ENCODE measurements at regions not wholly inside any gene's neighbourhood (a gene's known extent, or its start where the extent isn't known, plus 50 kb on each side); places are given as distances from the start of the nearest gene placed in this dataset.
"Not testable (repeated sequence)": the region's sequence is repeated elsewhere in the genome, so short reads cannot be mapped to it uniquely, and the experiment has no call there.

GRCh38 chr4:171484681-171485080 lies 328.5 kb upstream of the GALNTL6 start:
- intact Hi-C loops (cut with micrococcal nuclease), result no loop called here
- no peak overlapping the region for H2AFZ ChIP-seq (ENCODE audit: insufficient read depth, low read depth, low read length, poor library complexity, severe bottlenecking)
- CTCF ChIA-PET, result no interaction called here

GRCh38 chr4:171478181-171478580 lies 335.0 kb upstream of the GALNTL6 start:
- H3K79me2 ChIP-seq (ENCODE audit: control insufficient read depth, insufficient read depth, low read length), result no peaks in the 10 kb centered on the region
- no peak overlapping the region for H3K4me3 ChIP-seq (ENCODE audit: control extremely low read depth in 1 of 5, extremely low read depth in 1 of 5, insufficient read depth in 1 of 5, low read depth in 2 of 5, low read length in 4 of 5)
- CTCF ChIA-PET, result no interaction called here
- Mint-ChIP-seq H3K4me3 (no peak overlapping the region), H3K4me1 (no peaks in the 10 kb centered on the region), H3K9me3 (ENCODE audit: insufficient read depth) (no peaks in the 10 kb centered on the region), H3K27me3 (no peaks in the 10 kb centered on the region), H3K27ac (no peak overlapping the region)
- H2AFZ ChIP-seq (ENCODE audit: insufficient read depth, low read depth, low read length, poor library complexity, severe bottlenecking), result no peak overlapping the region
- no peak overlapping the region for H3K4me2 ChIP-seq (replicated peaks; ENCODE audit: low read depth, low read length, poor library complexity, severe bottlenecking)
- WGBS (ENCODE audit: insufficient coverage), result no CpG with 5 or more reads among the region's 1 CpG
- H3K9me3 ChIP-seq (ENCODE audit: control extremely low read depth in 1 of 3, control insufficient read depth in 2 of 3, insufficient read depth in 1 of 3, low read length in 2 of 3), result no peaks in the 10 kb centered on the region
- no peaks in the 10 kb centered on the region for H3K36me3 ChIP-seq (replicated peaks in 1 of 2; ENCODE audit: control extremely low read depth in 1 of 2, control insufficient read depth in 1 of 2, extremely low read depth in 1 of 2, insufficient read depth in 2 of 2, low read length in 1 of 2)
- TF ChIP-seq EZH2 (IDR thresholded peaks at IDR 0.05; ENCODE audit: borderline replicate concordance, insufficient read depth, low read depth, low read length, poor library complexity, severe bottlenecking) (no peak), CTCF (IDR thresholded peaks at IDR 0.05) (no peak)
- H3K27me3 ChIP-seq (replicated peaks in 1 of 4; ENCODE audit: control extremely low read depth in 1 of 4, control insufficient read depth in 3 of 4, insufficient read depth in 4 of 4, low read length in 3 of 4), result no peaks in the 10 kb centered on the region
- H3K9ac ChIP-seq (ENCODE audit: low read length), result no peak overlapping the region
- no peak overlapping the region for H3K27ac ChIP-seq (ENCODE audit: low read length in 2 of 2)
- intact Hi-C loops (cut with micrococcal nuclease), result no loop called here
- H4K20me1 ChIP-seq (ENCODE audit: control insufficient read depth, insufficient read depth, low read length, poor library complexity, severe bottlenecking), result no peaks in the 10 kb centered on the region
- H3K4me1 ChIP-seq (ENCODE audit: control insufficient read depth in 2 of 2, insufficient read depth in 2 of 2, low read length in 2 of 2), result no peaks in the 10 kb centered on the region
- ATAC-seq (ENCODE audit: low read depth) (no peak), DNase-seq (no peak)
- POLR2A ChIA-PET, result no interaction called here

More at GRCh38 chr4:171484681-171485080, 328.5 kb upstream of the GALNTL6 start:
- no peak for DNase-seq
- H3K4me3 Mint-ChIP-seq, result no peak overlapping the region
- Histone ChIP-seq H3K36me3 (replicated peaks in 1 of 2; ENCODE audit: control extremely low read depth in 1 of 2, control insufficient read depth in 1 of 2, extremely low read depth in 1 of 2, insufficient read depth in 2 of 2, low read length in 1 of 2) (no peaks in the 10 kb centered on the region), H3K9ac (ENCODE audit: low read length) (no peak overlapping the region), H3K79me2 (ENCODE audit: control insufficient read depth, insufficient read depth, low read length) (no peaks in the 10 kb centered on the region), H3K9me3 (ENCODE audit: control extremely low read depth in 1 of 3, control insufficient read depth in 2 of 3, insufficient read depth in 1 of 3, low read length in 2 of 3) (no peaks in the 10 kb centered on the region), H3K4me2 (replicated peaks; ENCODE audit: low read depth, low read length, poor library complexity, severe bottlenecking) (no peak overlapping the region), H3K4me3 (ENCODE audit: control extremely low read depth in 1 of 5, extremely low read depth in 1 of 5, insufficient read depth in 1 of 5, low read depth in 2 of 5, low read length in 4 of 5) (no peak overlapping the region), H3K4me1 (ENCODE audit: control insufficient read depth in 2 of 2, insufficient read depth in 2 of 2, low read length in 2 of 2) (no peaks in the 10 kb centered on the region), H4K20me1 (ENCODE audit: control insufficient read depth, insufficient read depth, low read length, poor library complexity, severe bottlenecking) (no peaks in the 10 kb centered on the region), H3K27me3 (replicated peaks in 1 of 4; ENCODE audit: control extremely low read depth in 1 of 4, control insufficient read depth in 3 of 4, insufficient read depth in 4 of 4, low read length in 3 of 4) (no peaks in the 10 kb centered on the region), H3K27ac (ENCODE audit: low read length in 2 of 2) (no peak overlapping the region)
- TF ChIP-seq CTCF (IDR thresholded peaks at IDR 0.05), result no peak
- no peak for TF ChIP-seq EZH2 (IDR thresholded peaks at IDR 0.05; ENCODE audit: borderline replicate concordance, insufficient read depth, low read depth, low read length, poor library complexity, severe bottlenecking)
- no peaks in the 10 kb centered on the region for H3K4me1 Mint-ChIP-seq
- ATAC-seq (ENCODE audit: low read depth), result no peak
- POLR2A ChIA-PET, result no interaction called here
- no peaks in the 10 kb centered on the region for H3K27me3 Mint-ChIP-seq
- no peak overlapping the region for H3K27ac Mint-ChIP-seq
- no peaks in the 10 kb centered on the region for H3K9me3 Mint-ChIP-seq (ENCODE audit: insufficient read depth)

- H2AFZ ChIP-seq (ENCODE audit: insufficient read depth, low read depth, low read length, poor library complexity, severe bottlenecking); POLR2A ChIA-PET; H3K27ac ChIP-seq (ENCODE audit: low read length in 2 of 2); H3K9me3 ChIP-seq (ENCODE audit: control extremely low read depth in 1 of 3, control insufficient read depth in 2 of 3, insufficient read depth in 1 of 3, low read length in 2 of 3); H3K79me2 ChIP-seq (ENCODE audit: control insufficient read depth, insufficient read depth, low read length); ATAC-seq (ENCODE audit: low read depth); H3K9ac ChIP-seq (ENCODE audit: low read length); H3K27ac Mint-ChIP-seq; H3K9me3 Mint-ChIP-seq (ENCODE audit: insufficient read depth); H3K4me1 Mint-ChIP-seq; H4K20me1 ChIP-seq (ENCODE audit: control insufficient read depth, insufficient read depth, low read length, poor library complexity, severe bottlenecking); H3K4me2 ChIP-seq (replicated peaks; ENCODE audit: low read depth, low read length, poor library complexity, severe bottlenecking); DNase-seq; CTCF ChIA-PET; intact Hi-C loops (cut with micrococcal nuclease); H3K4me3 ChIP-seq (ENCODE audit: control extremely low read depth in 1 of 5, extremely low read depth in 1 of 5, insufficient read depth in 1 of 5, low read depth in 2 of 5, low read length in 4 of 5); H3K4me1 ChIP-seq (ENCODE audit: control insufficient read depth in 2 of 2, insufficient read depth in 2 of 2, low read length in 2 of 2); H3K4me3 Mint-ChIP-seq; H3K27me3 Mint-ChIP-seq; H3K36me3 ChIP-seq (replicated peaks in 1 of 2; ENCODE audit: control extremely low read depth in 1 of 2, control insufficient read depth in 1 of 2, extremely low read depth in 1 of 2, insufficient read depth in 2 of 2, low read length in 1 of 2); H3K27me3 ChIP-seq (replicated peaks in 1 of 4; ENCODE audit: control extremely low read depth in 1 of 4, control insufficient read depth in 3 of 4, insufficient read depth in 4 of 4, low read length in 3 of 4): not testable (repeated sequence)
- no CpG with 5 or more reads among the region's 3 CpGs for WGBS (ENCODE audit: insufficient coverage)
These were observed 338.1 kb upstream of the GALNTL6 start for GRCh38 chr4:171475111-171475510.
